ENCODE measurements at regions not wholly inside any gene's neighbourhood (a gene's known extent, or its start where the extent isn't known, plus 50 kb on each side); places are given as distances from the start of the nearest gene placed in this dataset.
"Not testable (repeated sequence)": the region's sequence is repeated elsewhere in the genome, so short reads cannot be mapped to it uniquely, and the experiment has no call there.

- WGBS, 2 experiments (ENCODE audit: extremely low coverage in 2 of 2, insufficient read length in 1 of 2) = no CpG with 5 or more reads among the region's 3 CpGs
- H3K56ac ChIP-seq (ENCODE audit: extremely low read depth, insufficient read depth, low read length); CTCF ChIA-PET; H2AK9ac ChIP-seq (replicated peaks; ENCODE audit: low read depth, low read length, poor library complexity); H3K79me1 ChIP-seq (ENCODE audit: low read depth in 1 of 2, low read length in 2 of 2); ATAC-seq (ENCODE audit: low read depth); H3K18ac ChIP-seq (ENCODE audit: low read depth, low read length); H2AFZ ChIP-seq (replicated peaks; ENCODE audit: low read length, poor library complexity); H3K9ac ChIP-seq (ENCODE audit: low read depth, low read length); DNase-seq; H3K4ac ChIP-seq (ENCODE audit: low read depth, low read length); H3K4me2 ChIP-seq (ENCODE audit: low read depth, low read length); POLR2A ChIA-PET (ENCODE audit: unreplicated experiment); H3K9me3 ChIP-seq (ENCODE audit: control insufficient read depth, insufficient read depth, low read length); dilution Hi-C loops (cut with HindIII; ENCODE audit: low sequenced_read_pairs, unreplicated experiment); intact Hi-C loops (cut with micrococcal nuclease); H3K4me3 ChIP-seq (ENCODE audit: insufficient read depth, low read depth, low read length); H3K14ac ChIP-seq (replicated peaks; ENCODE audit: low read depth, low read length); H4K91ac ChIP-seq (ENCODE audit: insufficient read depth, low read depth, low read length); H2BK15ac ChIP-seq (ENCODE audit: low read depth, low read length); H3K4me1 ChIP-seq (ENCODE audit: control insufficient read depth, insufficient read depth, low read length); H2BK5ac ChIP-seq (ENCODE audit: low read depth, low read length, poor library complexity, severe bottlenecking); H4K8ac ChIP-seq (ENCODE audit: low read depth in 2 of 2, low read length in 2 of 2); H2AK5ac ChIP-seq (ENCODE audit: low read depth, low read length); BruUV-seq (replicated peaks); H4K5ac ChIP-seq (ENCODE audit: low read depth, low read length); H2BK120ac ChIP-seq (ENCODE audit: low read depth, low read length); H2BK20ac ChIP-seq (ENCODE audit: low read depth, low read length); in situ Hi-C loops (cut with MboI; ENCODE audit: low sequenced_read_pairs); H4K20me1 ChIP-seq (ENCODE audit: insufficient read depth, low read length); H3K23ac ChIP-seq (ENCODE audit: low read depth, low read length); H3K36me3 ChIP-seq (ENCODE audit: control insufficient read depth, insufficient read depth, low read length); H3K27me3 ChIP-seq (ENCODE audit: control insufficient read depth, insufficient read depth, low read length); H3K9me1 ChIP-seq (ENCODE audit: insufficient read depth, low read length); H3K27ac ChIP-seq (ENCODE audit: insufficient read depth, low read length): not testable (repeated sequence)
- TF ChIP-seq CEBPB (IDR thresholded peaks at IDR 0.05; ENCODE audit: low read depth, low read length) = 0 out of 2 replicates have a peak, but pooled peaks have one; percentile 12
These were observed 350.7 kb downstream of the DAD1 start for GRCh38 chr14:22238320-22238719.

Measured in IMR-90 (cell line).